WTC11 (cell line): ENCODE measurements at regions not wholly inside any gene's neighbourhood (a gene's known extent, or its start where the extent isn't known, plus 50 kb on each side); places are given as distances from the start of the nearest gene placed in this dataset.

Experiments used
- CREM ChIP-seq: sonication (generic); formaldehyde crosslinking; IDR thresholded peaks from 2 replicates; pipeline ENCODE4 v1.8.1; 2022; ENCODE audit warnings: mild to moderate bottlenecking, missing genetic modification reagents, moderate library complexity
- CTCF ChIP-seq: fragments of 200-600 bp; IDR thresholded peaks from 2 replicates; pipeline ENCODE4 v1.8.0; 2022; ENCODE audit warnings: antibody characterized with exemption
- FOXP4 ChIP-seq: sonication (generic); formaldehyde crosslinking; IDR thresholded peaks from 2 replicates; pipeline ENCODE4 v1.8.0; 2022; ENCODE audit warnings: mild to moderate bottlenecking, missing genetic modification reagents
- MYBL2 ChIP-seq: sonication (generic); formaldehyde crosslinking; IDR thresholded peaks from 2 replicates; pipeline ENCODE4 v1.8.1; 2023; ENCODE audit warnings: mild to moderate bottlenecking, moderate library complexity, missing genetic modification reagents
- ZNF138 ChIP-seq: sonication (generic); formaldehyde crosslinking; conservative IDR thresholded peaks from 2 replicates; pipeline ENCODE4 v1.8.1; 2022; ENCODE audit warnings: mild to moderate bottlenecking, moderate library complexity, missing genetic modification reagents

- TF ChIP-seq FOXP4 (CRISPR knock-in tag), result no peak
- TF ChIP-seq CTCF, result no peak
- no peak for TF ChIP-seq ZNF138 (CRISPR knock-in tag)
- no peak for TF ChIP-seq MYBL2 (CRISPR knock-in tag)
- TF ChIP-seq CREM (CRISPR knock-in tag), result no peak
Observed at GRCh38 chr7:106486331-106486730, 174.6 kb downstream of the CCDC71L start.
